ENCODE measurements at regions not wholly inside any gene's neighbourhood (a gene's known extent, or its start where the extent isn't known, plus 50 kb on each side); places are given as distances from the start of the nearest gene placed in this dataset.

GRCh38 chr5:123709422-123709821 is 197.4 kb downstream of the CSNK1G3 start:
- DNase-seq, result no peak
- H3K9me3 Mint-ChIP-seq, result peaks cover 2 to 6% of the 10 kb centered on the region in 2 experiments; a peak in 4 of 5 replicates

More at GRCh38 chr5:123709422-123709821, 197.4 kb downstream of the CSNK1G3 start:
- H3K9ac ChIP-seq (ENCODE audit: extremely low read depth, insufficient read length, low read length), result no peak overlapping the region
- no peaks in the 10 kb centered on the region for H3K79me1 ChIP-seq (ENCODE audit: insufficient read depth, low read depth, low read length, poor library complexity, severe bottlenecking)
- H4K20me1 ChIP-seq (ENCODE audit: control insufficient read depth, insufficient read depth, insufficient read length), result no peaks in the 10 kb centered on the region
- H3K56ac ChIP-seq (ENCODE audit: insufficient read length, low read depth, low read length), result no peak overlapping the region
- no peak for TF ChIP-seq CTCF (conservative IDR thresholded peaks at IDR 0.05)
- no peak overlapping the region for H3K23ac ChIP-seq (ENCODE audit: insufficient read length, low read depth, low read length)
- H3K27ac ChIP-seq (ENCODE audit: insufficient read length, low read depth, low read length), result no peak overlapping the region
- Mint-ChIP-seq H3K4me1 (0 out of 4 replicates have a peak, but pooled peaks cover 0 to 2% of the 10 kb centered on the region in 2 experiments), H3K4me3 (no peak overlapping the region), H3K27me3 (ENCODE audit: low read depth) (no peaks in the 10 kb centered on the region), H3K27ac (no peak overlapping the region), H3K36me3 (ENCODE audit: insufficient read depth in 1 of 3, low read depth in 3 of 3) (peaks cover 0 to 7% (median 0%) of the 10 kb centered on the region in 3 experiments; a peak in 2 of 7 replicates)
- no peak overlapping the region for H4K8ac ChIP-seq (replicated peaks; ENCODE audit: insufficient read length, low read depth, low read length)
- H3K79me2 ChIP-seq (ENCODE audit: insufficient read depth, low read length), result no peaks in the 10 kb centered on the region
- H2BK120ac ChIP-seq (ENCODE audit: low read depth, low read length, poor library complexity, severe bottlenecking), result no peak overlapping the region
- 0 out of 2 replicates have a peak, but pooled peaks cover 2% of the 10 kb centered on the region for H3K4me1 ChIP-seq (ENCODE audit: insufficient read depth, low read length)
- H2BK15ac ChIP-seq (ENCODE audit: low read depth, low read length), result no peak overlapping the region
- no peak overlapping the region for H3K14ac ChIP-seq (ENCODE audit: insufficient read depth, low read length)
- no peak overlapping the region for H2BK5ac ChIP-seq (ENCODE audit: insufficient read length, low read length)
- H2BK20ac ChIP-seq (ENCODE audit: low read depth, low read length, poor library complexity, severe bottlenecking), result no peak overlapping the region
- H3K4ac ChIP-seq (ENCODE audit: low read depth, low read length), result no peak overlapping the region
- H3T11ph ChIP-seq (ENCODE audit: low read length), result no peak overlapping the region
- no peak overlapping the region for H2BK12ac ChIP-seq (ENCODE audit: insufficient read length, low read depth, low read length)
- H3K9me3 ChIP-seq (ENCODE audit: control insufficient read depth, low read depth, low read length), result no peaks in the 10 kb centered on the region
- H3K23me2 ChIP-seq (ENCODE audit: insufficient read length, low read depth, low read length, poor library complexity, severe bottlenecking), result no peaks in the 10 kb centered on the region
- WGBS (ENCODE audit: extremely low coverage, insufficient read length, low lambda C conversion rate), result no CpG with 5 or more reads among the region's 1 CpG
- H3K18ac ChIP-seq (ENCODE audit: insufficient read length, low read depth, low read length), result no peak overlapping the region
- no peak overlapping the region for H4K5ac ChIP-seq (ENCODE audit: insufficient read length, low read depth, low read length)
- H4K91ac ChIP-seq (ENCODE audit: insufficient read length, low read depth, low read length), result no peak overlapping the region
- no peak overlapping the region for H3K4me2 ChIP-seq (ENCODE audit: insufficient read depth, insufficient read length, low read length)
- H3K27me3 ChIP-seq (ENCODE audit: insufficient read depth, low read length), result no peaks in the 10 kb centered on the region
- no peak overlapping the region for H2AK5ac ChIP-seq (ENCODE audit: insufficient read length, low read length)
- peak overlapping the region; percentile 8 for H2AFZ ChIP-seq (ENCODE audit: low read length)
